ENCODE measurements at regions not wholly inside any gene's neighbourhood (a gene's known extent, or its start where the extent isn't known, plus 50 kb on each side); places are given as distances from the start of the nearest gene placed in this dataset.

DNA sequence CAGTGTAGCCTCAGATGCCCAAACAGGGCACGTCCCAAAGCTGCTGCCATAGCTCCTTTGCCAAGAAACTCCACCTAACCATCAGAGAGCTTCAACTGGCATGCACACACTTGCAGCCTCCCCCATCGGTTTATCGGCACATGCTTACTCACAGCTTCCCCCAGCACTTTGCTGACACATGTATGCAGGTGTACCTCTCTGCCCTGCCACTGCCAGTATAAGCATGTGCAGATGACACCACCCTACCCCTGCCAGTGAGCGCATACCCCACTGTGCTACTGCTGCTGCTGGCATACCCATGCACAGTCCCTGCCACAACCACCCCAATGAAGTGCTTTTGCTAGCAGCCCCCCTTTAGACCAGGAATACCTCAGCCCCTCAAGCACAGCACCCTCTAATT, 1231.0 kb downstream of the DSC3 start:
- DNase-seq (ENCODE audit: low spot score in 2 of 2) = no peak
- 49 to 52% methylated on average over 4 of the region's 4 CpGs for WGBS, 2 donors
- no peak overlapping the region for H3K4me3 ChIP-seq (ENCODE audit: low read depth, poor library complexity, severe bottlenecking)
- TF ChIP-seq POLR2A (IDR thresholded peaks at IDR 0.05) = no peak
- TF ChIP-seq, protein P1, sequence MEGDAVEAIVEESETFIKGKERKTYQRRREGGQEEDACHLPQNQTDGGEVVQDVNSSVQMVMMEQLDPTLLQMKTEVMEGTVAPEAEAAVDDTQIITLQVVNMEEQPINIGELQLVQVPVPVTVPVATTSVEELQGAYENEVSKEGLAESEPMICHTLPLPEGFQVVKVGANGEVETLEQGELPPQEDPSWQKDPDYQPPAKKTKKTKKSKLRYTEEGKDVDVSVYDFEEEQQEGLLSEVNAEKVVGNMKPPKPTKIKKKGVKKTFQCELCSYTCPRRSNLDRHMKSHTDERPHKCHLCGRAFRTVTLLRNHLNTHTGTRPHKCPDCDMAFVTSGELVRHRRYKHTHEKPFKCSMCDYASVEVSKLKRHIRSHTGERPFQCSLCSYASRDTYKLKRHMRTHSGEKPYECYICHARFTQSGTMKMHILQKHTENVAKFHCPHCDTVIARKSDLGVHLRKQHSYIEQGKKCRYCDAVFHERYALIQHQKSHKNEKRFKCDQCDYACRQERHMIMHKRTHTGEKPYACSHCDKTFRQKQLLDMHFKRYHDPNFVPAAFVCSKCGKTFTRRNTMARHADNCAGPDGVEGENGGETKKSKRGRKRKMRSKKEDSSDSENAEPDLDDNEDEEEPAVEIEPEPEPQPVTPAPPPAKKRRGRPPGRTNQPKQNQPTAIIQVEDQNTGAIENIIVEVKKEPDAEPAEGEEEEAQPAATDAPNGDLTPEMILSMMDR (IDR thresholded peaks at IDR 0.05) = no peak
- intact Hi-C loops (cut with DNase I; ENCODE audit: low total_unique reads) = no loop called here

DNA sequence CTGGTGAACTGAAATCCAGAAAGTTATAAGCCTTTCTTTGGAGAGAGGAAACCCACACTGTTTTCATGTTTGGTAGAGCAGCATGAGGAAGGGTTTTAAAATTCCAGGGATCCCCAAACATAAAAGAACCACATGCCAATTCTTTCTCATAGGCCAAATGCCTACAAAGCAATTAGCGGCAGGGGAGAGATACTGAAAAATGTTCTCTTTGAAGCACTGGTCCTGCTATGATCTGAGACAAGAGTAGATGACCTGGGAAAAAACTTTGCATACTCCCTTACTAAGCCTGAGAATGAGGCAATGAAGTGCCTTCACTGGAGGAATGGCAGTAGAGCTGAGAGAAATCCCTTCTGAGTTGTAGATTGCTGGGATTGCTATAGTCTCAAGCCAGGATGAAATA, 1261.7 kb downstream of the DSC3 start:
- no peak for TF ChIP-seq POLR2A (IDR thresholded peaks at IDR 0.05)
- TF ChIP-seq, protein P1 (IDR thresholded peaks at IDR 0.05) = no peak
- WGBS, 2 donors = 83 to 91% methylated on average over 1 of the region's 1 CpG
- no peak overlapping the region for H3K4me3 ChIP-seq (ENCODE audit: low read depth, poor library complexity, severe bottlenecking)
- intact Hi-C loops (cut with DNase I; ENCODE audit: low total_unique reads) = no loop called here
- DNase-seq (ENCODE audit: low spot score in 2 of 2) = no peak

DNA sequence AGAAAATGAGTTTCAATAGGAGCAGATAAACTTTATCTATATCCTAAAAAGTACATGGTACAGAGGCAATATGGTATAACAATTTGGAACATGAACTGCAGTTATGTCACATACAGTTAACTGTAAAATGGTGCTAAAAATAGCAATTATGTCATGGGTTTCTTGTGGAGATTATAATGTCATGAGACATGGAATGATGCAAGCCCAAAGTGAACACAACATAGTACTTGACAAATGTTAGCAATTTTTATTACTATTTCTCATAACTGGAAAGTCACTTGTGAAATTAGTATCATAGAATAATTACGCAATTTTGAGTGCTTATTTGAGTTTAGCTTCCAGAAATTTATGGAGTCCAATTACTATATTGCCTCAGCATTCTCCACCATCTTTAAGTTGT, 1263.4 kb downstream of the DSC3 start:
- DNase-seq (ENCODE audit: low spot score in 2 of 2) = no peak
- intact Hi-C loops (cut with DNase I; ENCODE audit: low total_unique reads) = no loop called here
- TF ChIP-seq, protein P1 (IDR thresholded peaks at IDR 0.05) = no peak
- TF ChIP-seq POLR2A (IDR thresholded peaks at IDR 0.05) = no peak
- no peak overlapping the region for H3K4me3 ChIP-seq (ENCODE audit: low read depth, poor library complexity, severe bottlenecking)
- WGBS, 2 donors = 85 to 87% methylated on average over 1 of the region's 1 CpG

DNA sequence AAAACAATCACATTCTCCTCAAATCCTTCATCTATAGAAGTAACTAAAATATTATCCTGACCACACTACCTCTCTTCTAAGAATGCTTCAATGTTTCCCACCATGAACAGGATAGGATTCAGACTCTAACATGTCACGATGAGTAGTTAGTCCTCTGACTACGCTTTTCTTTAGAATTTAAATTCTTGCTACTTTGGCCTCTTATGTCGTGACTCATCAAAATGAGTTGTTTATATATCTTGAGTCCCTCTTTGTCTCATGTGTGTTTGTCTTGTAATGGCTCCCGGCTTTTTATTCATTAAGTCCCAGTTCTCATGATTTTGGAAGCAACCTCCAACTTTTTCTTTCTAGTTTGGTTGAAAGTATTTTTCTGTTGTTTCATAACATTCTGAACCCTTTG, 1289.2 kb downstream of the DSC3 start:
- DNase-seq (ENCODE audit: low spot score in 2 of 2) = no peak
- intact Hi-C loops (cut with DNase I; ENCODE audit: low total_unique reads) = no loop called here
- TF ChIP-seq, protein P1 (IDR thresholded peaks at IDR 0.05) = no peak
- TF ChIP-seq POLR2A (IDR thresholded peaks at IDR 0.05) = no peak
- no peak overlapping the region for H3K4me3 ChIP-seq (ENCODE audit: low read depth, poor library complexity, severe bottlenecking)
- 92 to 93% methylated on average over 4 of the region's 4 CpGs for WGBS, 2 donors

DNA sequence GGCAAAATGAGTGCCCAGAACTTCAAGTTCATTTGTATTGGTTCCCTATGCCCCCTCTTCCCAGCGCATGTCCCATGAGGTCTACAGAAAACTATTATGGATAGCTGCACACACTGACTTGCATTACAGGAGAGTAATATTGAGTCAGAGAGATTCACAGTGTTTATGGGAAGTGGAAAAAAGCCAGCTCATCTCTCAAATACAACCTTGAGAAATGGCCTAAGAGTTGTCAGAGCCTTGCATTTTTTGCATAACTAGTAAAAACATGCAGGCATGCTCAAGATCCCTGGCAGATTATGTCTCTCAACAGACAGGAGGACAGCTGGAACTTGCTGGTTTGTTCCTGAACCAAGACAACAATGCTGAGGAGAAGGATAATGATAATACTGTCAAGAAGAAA, 1292.8 kb downstream of the DSC3 start:
- WGBS, 2 donors = 35 to 64% methylated on average over 1 of the region's 1 CpG
- no peak overlapping the region for H3K4me3 ChIP-seq (ENCODE audit: low read depth, poor library complexity, severe bottlenecking)
- DNase-seq (ENCODE audit: low spot score in 2 of 2) = no peak
- intact Hi-C loops (cut with DNase I; ENCODE audit: low total_unique reads) = no loop called here
- TF ChIP-seq, protein P1 (IDR thresholded peaks at IDR 0.05) = no peak

DNA sequence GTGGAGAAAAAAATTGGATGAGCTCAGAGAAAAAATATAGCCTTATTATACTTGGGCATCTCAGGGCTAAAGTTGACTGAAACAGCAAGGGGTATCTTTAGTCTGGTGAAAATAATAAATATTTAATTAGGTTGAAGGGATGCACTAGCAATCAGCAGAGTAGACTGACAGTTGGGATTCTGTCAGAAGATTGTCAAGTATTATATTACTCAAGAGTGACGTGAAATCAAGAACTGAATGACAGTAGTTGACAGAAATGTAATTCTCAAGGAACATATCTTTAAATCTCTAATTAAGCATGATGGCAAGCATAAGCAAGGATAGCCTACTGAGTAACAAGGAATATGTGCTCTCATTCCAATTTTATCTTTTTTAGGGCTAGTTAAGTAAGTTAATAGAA, 1301.1 kb downstream of the DSC3 start:
- no peak for DNase-seq (ENCODE audit: low spot score in 2 of 2)
- intact Hi-C loops (cut with DNase I; ENCODE audit: low total_unique reads) = no loop called here
- WGBS, 2 donors = 77 to 79% methylated on average over 1 of the region's 1 CpG
- TF ChIP-seq POLR2A (IDR thresholded peaks at IDR 0.05) = no peak
- TF ChIP-seq, protein P1 (IDR thresholded peaks at IDR 0.05) = no peak
- H3K4me3 ChIP-seq (ENCODE audit: low read depth, poor library complexity, severe bottlenecking) = no peak overlapping the region

Data from lower leg skin (tissue), 4 donors.